HG03280 (cell line): ENCODE measurements at regions not wholly inside any gene's neighbourhood (a gene's known extent, or its start where the extent isn't known, plus 50 kb on each side); places are given as distances from the start of the nearest gene placed in this dataset.
"Not testable (repeated sequence)": the region's sequence is repeated elsewhere in the genome, so short reads cannot be mapped to it uniquely, and the experiment has no call there.

Experiments used
- ATAC-seq: cut with Tn5 transposase; IDR thresholded peaks from one replicate; pipeline ENCODE4 v1.9.1; 2021; ENCODE audit warnings: mild to moderate bottlenecking, moderate library complexity; ENCODE audit not compliant: unreplicated experiment

GRCh38 chr6:121634586-121634985 is 199.1 kb downstream of the GJA1 start:
- ATAC-seq, result not testable (repeated sequence)

DNA sequence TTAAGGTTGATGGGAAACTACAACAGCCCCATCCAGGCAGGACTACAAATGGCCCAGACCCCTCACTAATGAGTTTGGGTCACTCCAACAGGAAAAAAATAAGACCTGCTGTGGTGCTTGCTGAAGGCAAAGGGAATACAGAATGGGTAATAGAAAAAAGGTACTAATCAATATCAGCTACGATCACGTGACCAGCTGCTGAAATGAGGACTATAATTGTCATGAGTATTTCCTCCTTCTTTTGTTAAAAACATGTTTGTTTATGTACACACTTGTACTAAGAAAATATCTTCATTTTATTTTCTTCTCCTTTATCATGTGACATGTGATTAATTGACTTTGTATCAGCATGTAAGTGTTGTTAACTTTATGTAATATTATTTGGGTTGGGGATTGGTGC is 199.9 kb downstream of the GJA1 start:
- ATAC-seq, result no peak

DNA sequence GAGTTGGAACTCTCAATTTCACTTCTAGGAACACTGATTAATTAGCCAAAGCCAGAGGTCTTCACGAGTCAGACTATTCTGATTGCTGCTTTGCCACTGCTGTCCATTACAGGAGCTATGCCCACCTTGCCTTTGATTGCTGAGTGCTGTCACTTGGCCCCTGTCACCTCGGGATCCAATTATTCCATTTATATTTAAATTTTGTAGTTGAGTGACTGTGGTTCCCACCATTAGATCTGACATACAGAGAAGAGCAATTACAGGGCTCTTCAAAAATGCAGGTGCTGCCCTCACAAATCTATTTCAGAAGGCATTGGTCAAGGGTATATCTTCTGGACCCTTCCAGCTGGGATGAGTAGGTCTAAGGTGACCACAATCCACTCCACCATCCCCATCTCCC is 200.8 kb downstream of the GJA1 start:
- not testable (repeated sequence) for ATAC-seq

- ATAC-seq, result no peak
Measured at GRCh38 chr6:121639021-121639420, 203.6 kb downstream of the GJA1 start.

DNA sequence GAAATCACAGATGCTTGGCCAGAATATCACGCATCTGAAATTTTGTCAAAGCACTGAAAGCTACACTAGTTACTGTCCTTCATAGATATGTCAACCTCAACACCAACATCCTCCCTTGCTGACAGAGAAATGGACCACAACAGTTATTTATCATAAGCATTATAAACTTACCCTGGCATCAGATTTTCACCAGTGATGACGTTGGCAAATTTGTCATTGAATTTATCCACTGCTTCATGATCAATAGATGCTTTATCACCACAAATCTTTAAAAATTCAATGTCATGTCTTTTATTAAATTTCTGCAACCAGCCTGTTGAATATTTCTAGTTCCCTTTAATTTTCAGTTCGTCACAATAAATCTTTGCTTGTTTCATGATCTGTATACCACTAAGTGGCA is 205.7 kb downstream of the GJA1 start:
- ATAC-seq, result no peak

DNA sequence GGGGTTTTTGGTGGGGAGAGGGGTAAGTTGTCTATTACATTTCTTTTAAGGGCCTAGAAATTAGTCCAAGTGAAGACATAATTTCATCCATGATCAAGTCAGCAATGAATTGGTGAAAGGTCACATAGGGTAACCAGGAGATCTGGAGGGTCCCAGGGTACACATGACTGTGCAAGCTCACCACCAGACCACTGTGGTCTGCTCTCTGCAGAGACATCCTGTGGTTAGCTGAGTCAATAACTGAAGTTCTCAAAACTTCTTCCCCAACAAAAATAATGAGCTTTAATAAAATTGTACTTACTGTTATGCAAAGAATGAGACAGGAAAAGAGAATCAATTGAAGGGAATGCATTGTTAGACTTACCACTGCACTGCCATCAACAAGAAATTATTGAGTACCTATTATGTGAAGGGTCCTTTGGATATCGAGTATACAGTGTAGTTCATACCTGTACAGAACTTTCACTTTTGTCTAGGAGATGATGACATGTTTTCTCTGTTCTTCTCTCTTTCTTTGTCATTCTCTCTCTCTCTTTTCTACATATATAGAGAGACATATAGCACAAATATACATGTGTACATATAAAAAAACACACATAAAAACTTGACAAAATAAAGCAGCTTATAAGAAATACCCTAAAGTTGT is 209.8 kb downstream of the GJA1 start:
- no peak for ATAC-seq

- no peak for ATAC-seq
Measured at GRCh38 chr6:121647905-121648304, 212.5 kb downstream of the GJA1 start.

GRCh38 chr6:121649951-121650350 is 214.5 kb downstream of the GJA1 start:
- ATAC-seq, result no peak

GRCh38 chr6:121651420-121651819 is 216.0 kb downstream of the GJA1 start:
- ATAC-seq, result no peak

- ATAC-seq, result no peak
Measured at GRCh38 chr6:121652223-121652622, 216.8 kb downstream of the GJA1 start.

DNA sequence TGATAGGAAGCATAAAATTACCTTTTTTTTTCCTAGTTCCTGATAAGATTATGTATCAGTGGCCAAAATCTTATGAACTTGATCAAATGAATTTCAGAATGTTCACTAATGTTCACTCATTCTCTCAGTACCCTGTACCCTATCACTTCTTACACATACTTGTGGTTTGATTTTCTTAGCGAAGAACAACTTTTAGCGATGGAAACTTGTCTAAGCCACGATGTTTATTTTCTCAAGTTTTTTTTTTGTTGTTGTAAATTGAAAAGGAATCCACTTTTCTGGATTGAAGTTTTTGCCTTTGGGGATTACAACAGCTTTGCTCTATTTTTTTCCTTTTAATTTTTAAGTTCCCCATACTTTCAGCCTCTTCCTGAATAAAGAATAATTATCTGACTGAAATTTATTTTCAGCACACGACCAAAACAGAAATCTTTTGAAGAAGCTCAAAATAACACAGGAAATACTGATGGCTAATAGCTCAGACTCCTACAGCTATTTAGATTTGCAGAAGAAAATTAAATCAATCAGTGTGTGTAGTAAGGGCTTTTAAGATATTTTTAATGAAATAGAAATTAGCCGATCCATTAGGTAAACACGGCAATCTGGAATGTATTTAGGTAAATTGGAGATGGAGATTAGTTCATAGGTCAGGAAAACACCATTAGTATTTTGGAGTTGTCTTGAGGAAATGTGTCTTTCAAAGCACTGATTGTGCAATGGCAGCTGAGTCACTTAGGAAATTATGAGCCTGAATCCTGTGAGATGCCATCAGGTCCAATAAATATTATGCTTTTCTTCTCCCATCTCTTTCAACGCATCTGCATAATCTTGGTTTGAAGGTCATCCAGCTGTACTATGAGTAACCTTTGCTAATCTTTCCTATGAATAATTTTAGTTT is 217.5 kb downstream of the GJA1 start:
- ATAC-seq, result no peak

- ATAC-seq, result no peak
Measured at GRCh38 chr6:121653624-121654008, 218.2 kb downstream of the GJA1 start.

DNA sequence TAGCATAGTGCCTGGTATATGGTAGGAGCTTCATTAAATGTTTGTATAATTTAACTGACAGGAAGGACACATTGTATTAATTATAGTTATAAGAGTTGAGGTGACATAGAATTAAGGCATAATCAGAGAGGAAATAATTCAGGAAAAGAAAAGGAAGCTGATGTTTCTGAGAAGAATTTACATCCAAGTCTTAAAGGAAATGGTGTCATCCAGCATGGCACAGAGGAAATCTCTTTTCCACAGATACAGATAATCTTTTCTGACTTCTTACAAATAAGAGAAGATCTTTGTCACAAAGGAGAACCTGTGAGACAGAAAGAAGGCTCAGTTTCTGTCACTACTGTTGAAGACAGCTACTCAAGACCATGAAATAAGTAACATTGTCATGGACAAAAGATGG is 222.5 kb downstream of the GJA1 start:
- ATAC-seq, result no peak

GRCh38 chr6:121660277-121660676 is 224.8 kb downstream of the GJA1 start:
- ATAC-seq, result no peak

DNA sequence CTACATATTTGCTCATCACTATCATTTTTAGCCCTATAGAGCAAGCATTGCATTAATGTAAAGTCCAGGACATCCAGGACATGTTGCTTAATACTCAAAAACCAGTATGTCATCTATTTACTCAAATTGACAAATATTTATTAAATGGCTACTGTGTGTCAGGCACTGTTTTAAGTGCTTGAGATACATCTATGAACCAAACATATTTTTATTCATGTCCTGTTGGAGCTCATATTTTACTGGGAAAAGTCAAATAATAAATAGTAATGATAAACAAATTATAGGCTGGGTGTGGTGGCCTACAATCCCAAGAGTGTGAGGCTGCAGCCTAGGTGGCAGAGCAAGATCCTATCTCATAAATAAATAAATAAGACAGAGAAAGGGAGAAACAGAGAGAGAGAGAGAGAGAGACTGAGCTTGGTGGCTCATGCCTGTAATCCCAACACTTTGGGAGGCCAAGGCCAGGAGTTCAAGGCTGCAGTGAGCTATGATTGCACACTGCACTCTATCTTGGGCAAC is 227.9 kb downstream of the GJA1 start:
- no peak for ATAC-seq

- ATAC-seq, result no peak
Measured at GRCh38 chr6:121664158-121664557, 228.7 kb downstream of the GJA1 start.

DNA sequence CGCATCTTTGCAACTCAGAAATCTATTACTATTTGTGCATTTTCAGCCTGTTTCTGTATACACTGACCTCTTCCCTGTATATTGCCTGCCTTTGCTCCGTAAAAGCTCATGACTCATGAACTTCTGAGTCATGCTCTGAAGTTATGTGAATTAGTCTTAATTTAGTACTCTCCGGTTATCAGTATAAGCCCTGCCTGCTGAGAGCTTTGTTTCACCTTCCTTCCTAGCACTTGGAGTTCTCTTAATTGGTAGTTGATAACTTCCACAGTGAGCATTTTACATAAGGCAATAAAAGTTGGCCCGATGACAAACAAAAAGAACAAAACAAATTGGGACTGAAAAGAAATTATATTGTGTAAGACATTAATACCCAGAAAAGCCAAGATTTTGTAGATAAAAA is 231.4 kb downstream of the GJA1 start:
- no peak for ATAC-seq

GRCh38 chr6:121668259-121668658 is 232.8 kb downstream of the GJA1 start:
- ATAC-seq, result no peak

GRCh38 chr6:121670511-121670910 is 235.1 kb downstream of the GJA1 start:
- ATAC-seq, result no peak

GRCh38 chr6:121677571-121677970 is 242.1 kb downstream of the GJA1 start:
- no peak for ATAC-seq

DNA sequence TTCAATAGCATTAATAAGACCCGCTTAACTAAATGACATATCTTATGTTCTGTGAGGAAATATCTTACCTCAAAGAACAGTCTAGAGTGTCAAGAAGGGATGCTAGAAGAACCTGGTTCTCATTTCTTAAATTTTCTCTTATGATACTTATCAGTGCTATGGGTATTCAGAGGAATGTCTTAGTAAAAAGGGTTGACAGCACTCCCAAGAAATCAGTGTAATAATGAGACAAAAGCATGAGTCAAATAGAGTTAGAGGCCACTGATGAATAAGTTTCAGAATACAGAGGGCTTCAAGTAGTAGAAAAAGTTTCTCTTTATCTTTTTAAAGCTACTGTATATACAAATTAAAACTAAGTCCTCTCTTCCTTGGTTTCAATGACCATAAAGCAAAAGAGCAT is 242.8 kb downstream of the GJA1 start:
- ATAC-seq, result no peak

DNA sequence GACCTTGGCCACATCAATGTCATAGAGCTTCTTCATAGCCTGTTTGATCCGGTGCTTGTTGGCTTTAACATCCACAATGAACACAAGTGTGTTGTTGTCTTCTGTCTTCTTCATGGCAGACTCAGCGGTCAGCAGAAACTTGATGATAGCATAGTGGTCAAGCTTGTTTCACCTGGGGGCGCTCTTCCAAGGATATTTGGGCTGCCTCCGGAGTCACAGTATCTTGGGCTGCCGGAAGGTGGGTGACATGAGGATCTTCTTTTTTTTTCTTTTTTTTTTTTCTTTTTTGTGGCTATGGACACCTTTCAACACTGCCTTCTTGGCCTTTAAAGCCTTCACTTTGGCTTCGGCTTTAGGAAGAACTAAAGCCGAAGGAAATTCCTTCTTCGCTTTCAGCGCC is 244.6 kb downstream of the GJA1 start:
- ATAC-seq, result no peak
